Activated CD4-positive, alpha-beta T cell treated with anti-CD3 and anti-CD28 coated beads for 36 hours (primary cell): ENCODE measurements at regions not wholly inside any gene's neighbourhood (a gene's known extent, or its start where the extent isn't known, plus 50 kb on each side); places are given as distances from the start of the nearest gene placed in this dataset.

Experiments used
- ATAC-seq: fragments of 200-7000 bp; cut with Tn5 transposase; one replicate; pipeline ENCODE4 v1.10.0; 2021; ENCODE audit warnings: mild to moderate bottlenecking, moderate library complexity
- CTCF ChIA-PET: fragments of 350-600 bp; sonication (Branson Sonifier 250); formaldehyde crosslinking; loops from one replicate; lab custom pipeline; 2021; ENCODE audit warnings: antibody characterized with exemption; lab: Charles Lee
- POLR2A ChIA-PET: fragments of 350-600 bp; sonication (Branson Sonifier 250); formaldehyde crosslinking; loops from one replicate; lab custom pipeline; 2021; ENCODE audit warnings: antibody characterized with exemption, inconsistent platforms; lab: Charles Lee
- DNase-seq: peaks from one replicate; pipeline ENCODE4 v3.0.0-alpha.2; 2020
- H3K27ac Mint-ChIP-seq: one replicate; pipeline ENCODE4 v1.8.0; 2021; ENCODE audit warnings: mixed read lengths
- H3K27me3 Mint-ChIP-seq: one replicate; pipeline ENCODE4 v1.8.0; 2021; ENCODE audit warnings: mixed read lengths
- H3K36me3 Mint-ChIP-seq: one replicate; pipeline ENCODE4 v1.8.0; 2021; ENCODE audit warnings: low read depth, mixed read lengths
- H3K4me1 Mint-ChIP-seq: one replicate; pipeline ENCODE4 v1.8.0; 2021; ENCODE audit warnings: mixed read lengths
- H3K4me3 Mint-ChIP-seq: one replicate; pipeline ENCODE4 v1.8.0; 2021; ENCODE audit warnings: mild to moderate bottlenecking, moderate library complexity, mixed read lengths
- H3K9me3 Mint-ChIP-seq: one replicate; pipeline ENCODE4 v1.8.0; 2021; ENCODE audit warnings: low read depth, mixed read lengths
- intact Hi-C, 2 experiments: fragments of 100-400 bp; cut with DNase I in 1 of 2; cut with micrococcal nuclease in 1 of 2; formaldehyde crosslinking; loops; one replicate each; pipeline versions ENCODE4 v1.14.2 to v1.15.1; 2022 to 2024; cut with DNase I, micrococcal nuclease

DNA sequence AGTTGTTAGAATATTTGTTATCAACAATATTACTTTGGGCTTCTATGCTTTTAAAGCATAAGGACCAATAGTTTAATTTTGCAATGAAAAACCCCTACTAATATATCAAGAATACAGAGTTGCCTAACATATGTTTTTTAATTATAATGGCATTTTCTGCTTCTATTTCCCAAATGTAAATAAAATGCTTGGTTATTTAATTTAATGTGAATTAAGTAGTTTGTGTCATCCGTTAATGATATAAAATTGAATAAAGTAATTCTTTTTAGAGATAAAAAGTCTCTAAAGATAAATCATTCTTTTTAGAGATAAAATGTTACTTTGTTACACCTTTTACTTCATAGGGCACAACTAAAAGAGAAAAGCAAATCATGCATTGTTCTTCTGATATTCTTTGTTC is 583.7 kb upstream of the ADGRL2 start:
- H3K4me1 Mint-ChIP-seq = no peaks in the 10 kb centered on the region
- no peaks in the 10 kb centered on the region for H3K27me3 Mint-ChIP-seq
- intact Hi-C loops = no loop called here
- no peak overlapping the region for H3K4me3 Mint-ChIP-seq
- no peak overlapping the region for H3K27ac Mint-ChIP-seq
- ATAC-seq = no peak
- CTCF ChIA-PET = no interaction called here
- H3K36me3 Mint-ChIP-seq = no peaks in the 10 kb centered on the region
- no peak for DNase-seq
- H3K9me3 Mint-ChIP-seq = no peaks in the 10 kb centered on the region
- POLR2A ChIA-PET = no interaction called here

DNA sequence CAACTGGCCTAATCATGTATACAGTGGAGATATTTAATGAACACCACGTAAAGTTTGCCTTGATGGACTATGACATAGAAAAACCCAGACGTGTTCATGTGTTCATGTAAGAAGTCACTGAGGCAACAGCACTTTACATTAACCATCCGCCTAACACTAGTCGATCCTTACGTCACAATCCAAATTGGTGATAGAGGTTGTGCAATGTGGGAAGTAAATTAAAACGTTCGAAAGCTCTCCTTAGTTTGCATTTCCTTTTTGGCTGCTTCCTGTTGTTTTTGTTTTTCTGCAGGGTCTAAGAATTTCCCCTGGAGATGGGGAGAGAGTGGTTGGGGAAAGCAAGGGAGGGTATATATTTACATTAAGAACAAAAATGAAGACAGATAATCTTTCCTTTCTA is 587.5 kb upstream of the ADGRL2 start:
- intact Hi-C loops = no loop called here
- ChIA-PET POLR2A (no interaction called here), CTCF (no interaction called here)
- H3K9me3 Mint-ChIP-seq = peaks cover 2% of the 10 kb centered on the region
- no peak for DNase-seq
- H3K4me3 Mint-ChIP-seq = no peak overlapping the region
- H3K27ac Mint-ChIP-seq = no peak overlapping the region
- H3K36me3 Mint-ChIP-seq = no peaks in the 10 kb centered on the region
- ATAC-seq = no peak
- no peaks in the 10 kb centered on the region for H3K27me3 Mint-ChIP-seq
- H3K4me1 Mint-ChIP-seq = no peaks in the 10 kb centered on the region

- no peak overlapping the region for H3K4me3 Mint-ChIP-seq
- H3K27me3 Mint-ChIP-seq = no peaks in the 10 kb centered on the region
- ChIA-PET POLR2A (no interaction called here), CTCF (interaction anchor here (0.9 kb wide), 1 partner anchor 15 kb away, joined by 3 read pairs; no protein-coding TSS in a partner anchor)
- H3K9me3 Mint-ChIP-seq = peaks cover 2% of the 10 kb centered on the region
- intact Hi-C loops = no loop called here
- ATAC-seq (no peak), DNase-seq (no peak)
- no peaks in the 10 kb centered on the region for H3K36me3 Mint-ChIP-seq
- no peak overlapping the region for H3K27ac Mint-ChIP-seq
- no peaks in the 10 kb centered on the region for H3K4me1 Mint-ChIP-seq
Measured at GRCh38 chr1:81209461-81209860, 591.3 kb upstream of the ADGRL2 start.

DNA sequence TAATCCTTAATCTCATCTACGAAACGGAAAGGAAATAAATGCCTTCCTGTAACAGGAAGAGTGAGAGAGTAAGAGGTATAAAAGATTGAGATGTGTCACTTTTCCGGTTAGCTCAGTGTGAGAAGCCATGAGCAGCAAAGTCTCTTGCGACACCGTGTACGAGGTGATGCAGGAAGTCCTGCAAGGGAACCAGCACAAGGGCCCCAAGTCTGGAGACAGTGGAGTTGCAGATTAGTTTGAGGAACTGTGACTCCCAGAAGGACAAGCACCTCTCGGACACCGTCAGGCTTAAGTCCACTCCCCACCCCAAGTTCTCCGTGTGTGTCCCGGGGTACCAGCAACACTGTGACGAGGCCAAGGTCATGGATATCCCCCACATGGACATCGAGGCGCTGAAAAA is 592.3 kb upstream of the ADGRL2 start:
- ChIA-PET POLR2A (no interaction called here), CTCF (interaction anchor here (0.9 kb wide), 1 partner anchor 16 kb away, joined by 3 read pairs; no protein-coding TSS in a partner anchor)
- ATAC-seq (no peak), DNase-seq (no peak)
- no peak overlapping the region for H3K27ac Mint-ChIP-seq
- no peaks in the 10 kb centered on the region for H3K4me1 Mint-ChIP-seq
- no peaks in the 10 kb centered on the region for H3K27me3 Mint-ChIP-seq
- no peak overlapping the region for H3K4me3 Mint-ChIP-seq
- H3K36me3 Mint-ChIP-seq = no peaks in the 10 kb centered on the region
- peaks cover 2% of the 10 kb centered on the region for H3K9me3 Mint-ChIP-seq
- intact Hi-C loops = no loop called here

- POLR2A ChIA-PET = interaction anchor here (0.7 kb wide), 1 partner anchor 1236 kb away, joined by 3 read pairs; no protein-coding TSS in a partner anchor
- no peaks in the 10 kb centered on the region for H3K36me3 Mint-ChIP-seq
- no peak for DNase-seq
- no peak for ATAC-seq
- H3K4me1 Mint-ChIP-seq = no peaks in the 10 kb centered on the region
- intact Hi-C loops = no loop called here
- H3K4me3 Mint-ChIP-seq = no peak overlapping the region
- no peaks in the 10 kb centered on the region for H3K27me3 Mint-ChIP-seq
- CTCF ChIA-PET = no interaction called here
- H3K9me3 Mint-ChIP-seq = no peaks in the 10 kb centered on the region
- no peak overlapping the region for H3K27ac Mint-ChIP-seq
Measured at GRCh38 chr1:81205956-81206355, 594.8 kb upstream of the ADGRL2 start.

DNA sequence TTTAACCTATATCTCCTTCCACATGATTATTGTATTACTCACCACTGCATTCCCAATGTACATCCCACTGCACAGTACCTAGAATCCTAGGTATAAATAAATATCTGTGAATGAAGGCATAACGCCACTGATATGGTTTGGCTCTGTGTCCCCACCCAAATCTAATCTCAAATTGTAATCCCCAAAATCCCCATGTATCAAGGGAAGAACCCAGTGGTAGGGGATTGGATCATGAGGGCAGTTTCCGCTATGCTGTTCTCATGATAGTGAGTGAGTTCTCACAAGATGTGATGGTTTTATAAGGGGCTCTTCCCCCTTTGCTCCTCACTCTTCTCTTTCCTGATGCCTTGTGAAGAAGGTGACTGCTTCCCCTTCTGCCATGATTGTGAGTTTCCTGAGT is 599.0 kb upstream of the ADGRL2 start:
- Mint-ChIP-seq H3K27ac (no peak overlapping the region), H3K36me3 (no peaks in the 10 kb centered on the region), H3K27me3 (no peaks in the 10 kb centered on the region), H3K4me3 (no peak overlapping the region), H3K4me1 (no peaks in the 10 kb centered on the region), H3K9me3 (no peaks in the 10 kb centered on the region)
- ChIA-PET POLR2A (no interaction called here), CTCF (no interaction called here)
- ATAC-seq (no peak), DNase-seq (no peak)
- intact Hi-C loops = no loop called here

DNA sequence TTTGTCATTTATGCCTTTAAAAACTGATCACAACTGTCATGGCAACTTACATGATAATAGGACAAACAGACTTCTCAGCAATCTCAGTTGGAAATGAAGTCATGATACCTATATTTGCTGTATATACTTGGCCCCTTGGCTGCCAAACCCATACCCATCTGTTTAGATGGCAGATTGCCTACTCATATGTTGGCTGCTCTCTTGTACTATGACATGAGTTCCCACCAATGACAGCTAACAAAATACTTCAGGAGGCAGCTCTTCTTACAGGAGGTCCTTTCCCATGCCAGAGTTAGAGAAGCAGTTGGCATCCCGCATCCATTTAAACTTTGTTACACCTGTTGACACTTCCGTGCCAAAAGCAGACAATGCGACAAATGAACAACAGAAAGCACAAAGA is 603.1 kb upstream of the ADGRL2 start:
- POLR2A ChIA-PET = no interaction called here
- intact Hi-C loops = no loop called here

GRCh38 chr1:81192647-81193642 is 607.8 kb upstream of the ADGRL2 start:
- DNase-seq (no peak), ATAC-seq (no peak)
- Mint-ChIP-seq H3K27me3 (no peaks in the 10 kb centered on the region), H3K4me3 (no peak overlapping the region), H3K4me1 (no peaks in the 10 kb centered on the region), H3K9me3 (peaks cover 2% of the 10 kb centered on the region), H3K36me3 (no peaks in the 10 kb centered on the region), H3K27ac (no peak overlapping the region)
- POLR2A ChIA-PET = no interaction called here
- CTCF ChIA-PET = no interaction called here
- intact Hi-C loops = no loop called here

More for the DNA sequence above, 603.1 kb upstream of the ADGRL2 start:
- ATAC-seq = no peak
- H3K4me3 Mint-ChIP-seq = no peak overlapping the region
- CTCF ChIA-PET = interaction anchor here (0.5 kb wide), 1 partner anchor 471 kb away, joined by 5 read pairs; no protein-coding TSS in a partner anchor
- no peak for DNase-seq
- no peaks in the 10 kb centered on the region for H3K27me3 Mint-ChIP-seq
- no peaks in the 10 kb centered on the region for H3K4me1 Mint-ChIP-seq
- H3K27ac Mint-ChIP-seq = no peak overlapping the region
- H3K36me3 Mint-ChIP-seq = no peaks in the 10 kb centered on the region
- H3K9me3 Mint-ChIP-seq = no peaks in the 10 kb centered on the region

DNA sequence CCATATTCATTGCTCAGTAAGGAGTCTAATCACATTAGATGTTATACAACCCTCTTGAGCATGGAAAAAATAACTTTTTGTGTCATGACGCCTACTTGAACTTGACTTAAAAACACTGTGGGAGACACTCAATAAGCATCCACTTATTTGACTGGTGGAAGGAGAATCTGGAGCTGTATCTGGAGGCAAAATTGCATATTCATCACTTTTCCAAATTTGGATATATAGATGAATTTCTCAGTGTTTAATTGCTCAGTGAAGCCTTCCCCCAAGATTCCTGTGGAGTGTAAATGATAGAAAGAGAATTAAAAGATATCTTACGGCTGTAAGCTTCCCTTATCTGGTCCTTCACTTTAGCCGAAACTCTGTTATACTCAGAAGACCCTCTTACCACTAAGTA is 610.7 kb upstream of the ADGRL2 start:
- DNase-seq (no peak), ATAC-seq (no peak)
- Mint-ChIP-seq H3K36me3 (no peaks in the 10 kb centered on the region), H3K27me3 (no peaks in the 10 kb centered on the region), H3K4me1 (no peaks in the 10 kb centered on the region), H3K27ac (no peak overlapping the region), H3K4me3 (no peak overlapping the region), H3K9me3 (peaks cover 5% of the 10 kb centered on the region)
- intact Hi-C loops = no loop called here
- ChIA-PET POLR2A (no interaction called here), CTCF (interaction anchor here (0.6 kb wide), 1 partner anchor 71 kb away, joined by 3 read pairs; no protein-coding TSS in a partner anchor)

DNA sequence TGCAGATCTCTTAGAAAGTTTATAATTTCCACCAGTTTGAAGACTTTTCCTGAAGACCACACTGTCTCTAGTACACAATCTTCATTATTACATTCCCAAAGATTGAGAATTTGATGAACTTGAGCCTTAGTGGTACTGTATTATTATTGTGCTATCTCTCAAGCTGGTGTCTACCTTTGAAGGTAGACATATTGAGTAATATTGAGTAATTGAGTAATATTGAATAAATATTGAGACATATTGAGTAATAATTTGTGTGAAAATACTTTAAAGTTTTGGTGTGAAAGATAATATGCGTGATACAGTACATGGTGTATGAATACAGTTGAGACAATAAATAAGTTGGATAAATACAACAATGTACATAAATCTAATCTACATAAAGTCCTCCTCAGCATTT is 613.1 kb upstream of the ADGRL2 start:
- no peaks in the 10 kb centered on the region for H3K27me3 Mint-ChIP-seq
- no peak for DNase-seq
- H3K9me3 Mint-ChIP-seq = peaks cover 8% of the 10 kb centered on the region
- ATAC-seq = no peak
- POLR2A ChIA-PET = no interaction called here
- H3K36me3 Mint-ChIP-seq = no peaks in the 10 kb centered on the region
- no peaks in the 10 kb centered on the region for H3K4me1 Mint-ChIP-seq
- no peak overlapping the region for H3K27ac Mint-ChIP-seq
- H3K4me3 Mint-ChIP-seq = no peak overlapping the region
- intact Hi-C loops = no loop called here
- CTCF ChIA-PET = no interaction called here

- H3K4me3 Mint-ChIP-seq = no peak overlapping the region
- no peaks in the 10 kb centered on the region for H3K36me3 Mint-ChIP-seq
- CTCF ChIA-PET = no interaction called here
- no peaks in the 10 kb centered on the region for H3K4me1 Mint-ChIP-seq
- ATAC-seq (no peak), DNase-seq (no peak)
- no peaks in the 10 kb centered on the region for H3K27me3 Mint-ChIP-seq
- POLR2A ChIA-PET = no interaction called here
- intact Hi-C loops = no loop called here
- H3K27ac Mint-ChIP-seq = no peak overlapping the region
- H3K9me3 Mint-ChIP-seq = peaks cover 11% of the 10 kb centered on the region
Measured at GRCh38 chr1:81186261-81186660, 614.5 kb upstream of the ADGRL2 start.

DNA sequence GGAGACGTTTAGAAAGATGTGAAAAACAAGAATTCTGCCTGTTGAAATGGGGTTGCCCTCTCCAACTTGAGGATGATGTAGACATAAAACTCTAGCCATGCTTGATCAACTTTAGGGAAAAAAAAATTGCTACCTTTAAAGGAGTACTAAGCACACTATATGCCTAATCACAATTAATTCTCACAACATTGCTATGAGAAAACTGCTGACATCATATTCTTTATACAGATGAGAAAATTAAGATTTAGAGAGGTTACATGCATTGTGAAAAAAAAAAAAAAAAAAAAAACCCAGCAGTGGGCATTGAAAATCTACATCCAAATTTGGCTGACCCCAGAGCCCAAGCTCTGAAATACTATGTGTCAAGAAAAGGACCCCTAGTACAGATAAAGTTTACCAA is 617.2 kb upstream of the ADGRL2 start:
- Mint-ChIP-seq H3K36me3 (no peaks in the 10 kb centered on the region), H3K27ac (no peak overlapping the region), H3K27me3 (no peaks in the 10 kb centered on the region), H3K9me3 (peaks cover 10% of the 10 kb centered on the region), H3K4me1 (no peaks in the 10 kb centered on the region), H3K4me3 (no peak overlapping the region)
- intact Hi-C loops = no loop called here
- CTCF ChIA-PET = no interaction called here
- no peak for DNase-seq
- ATAC-seq = no peak
- POLR2A ChIA-PET = no interaction called here
